HS-27A (cell line): ENCODE measurements at regions not wholly inside any gene's neighbourhood (a gene's known extent, or its start where the extent isn't known, plus 50 kb on each side); places are given as distances from the start of the nearest gene placed in this dataset.

ENCODE experiments used
- DNase-seq: peaks from one replicate; pipeline ENCODE4 v3.0.0-alpha.2; 2012; ENCODE audit warnings: low read depth, missing footprints

DNA sequence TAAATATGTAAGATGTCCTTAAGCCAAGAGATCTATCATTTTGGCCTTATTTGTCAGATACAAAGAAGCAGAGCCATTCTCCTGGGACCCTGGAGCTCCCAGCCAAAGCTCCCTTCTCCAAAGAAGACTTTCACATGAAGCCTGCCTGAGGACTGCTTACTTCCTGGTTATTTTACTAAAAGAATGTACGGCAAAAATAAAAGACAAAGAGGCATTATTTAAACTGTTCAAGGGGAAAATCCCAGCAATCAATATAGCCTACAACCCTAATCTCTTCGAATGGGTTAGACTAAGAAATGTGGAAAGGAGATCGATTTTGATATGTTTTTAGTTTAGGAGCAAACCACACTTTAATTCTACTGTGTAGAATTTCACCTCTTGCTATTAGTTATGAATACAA lies 237.9 kb upstream of the CTBP2 start:
- DNase-seq = no peak

DNA sequence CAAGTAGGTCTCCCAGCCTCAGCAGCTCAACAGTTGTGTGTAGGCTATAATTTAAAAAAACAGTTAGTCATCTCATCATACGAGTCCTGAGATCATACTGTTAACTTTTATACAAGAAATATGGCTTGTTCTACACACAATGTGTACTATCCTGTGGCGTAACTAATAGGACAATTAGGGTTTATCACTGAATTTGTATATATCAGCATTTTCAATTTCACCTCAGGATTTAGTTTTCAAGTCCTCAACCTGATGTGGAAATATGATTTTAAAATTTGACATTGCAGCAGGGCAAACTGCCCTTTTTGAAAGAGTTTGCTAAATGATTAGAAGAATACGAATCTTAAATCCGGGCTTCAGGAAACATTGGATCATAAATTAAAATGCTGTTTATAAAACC lies 237.2 kb upstream of the CTBP2 start:
- DNase-seq = no peak

DNA sequence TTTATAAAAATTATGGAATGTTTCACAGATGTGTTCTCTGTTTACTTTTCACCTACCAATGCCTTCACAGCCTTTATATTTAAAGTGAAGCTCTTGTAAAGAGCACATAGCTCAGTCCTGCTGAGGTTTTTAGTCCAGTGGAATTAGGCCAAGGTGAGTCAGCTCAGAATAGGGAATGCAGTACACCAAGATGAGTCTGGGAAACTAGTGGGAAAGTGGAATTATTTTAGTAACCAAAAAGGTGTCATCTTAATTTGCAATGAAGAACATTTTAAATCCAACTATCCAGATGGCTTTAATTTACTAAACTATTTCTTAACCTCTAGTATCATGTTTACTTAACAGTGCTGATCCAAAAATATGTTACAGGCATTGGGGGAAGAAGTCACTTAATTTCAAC lies 236.3 kb upstream of the CTBP2 start:
- DNase-seq = no peak

DNA sequence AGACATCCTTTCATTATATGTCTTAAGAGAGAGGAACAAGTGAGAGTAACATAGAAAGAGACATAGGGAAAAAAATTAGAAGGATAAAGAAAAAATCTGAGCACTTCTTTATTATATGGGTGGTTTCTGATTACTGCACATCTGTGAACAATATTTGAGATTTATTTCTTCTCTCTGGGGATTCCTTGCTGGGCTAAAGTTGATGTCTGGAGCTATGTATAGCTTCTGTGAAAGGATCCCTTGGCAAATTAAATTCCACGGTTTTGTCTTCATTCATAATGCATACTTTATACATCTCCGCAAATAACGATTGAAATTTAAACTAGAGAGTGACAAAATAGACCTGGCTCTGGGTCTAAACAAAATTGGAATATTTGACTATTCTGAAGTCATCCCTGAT lies 232.2 kb upstream of the CTBP2 start:
- DNase-seq = no peak

DNA sequence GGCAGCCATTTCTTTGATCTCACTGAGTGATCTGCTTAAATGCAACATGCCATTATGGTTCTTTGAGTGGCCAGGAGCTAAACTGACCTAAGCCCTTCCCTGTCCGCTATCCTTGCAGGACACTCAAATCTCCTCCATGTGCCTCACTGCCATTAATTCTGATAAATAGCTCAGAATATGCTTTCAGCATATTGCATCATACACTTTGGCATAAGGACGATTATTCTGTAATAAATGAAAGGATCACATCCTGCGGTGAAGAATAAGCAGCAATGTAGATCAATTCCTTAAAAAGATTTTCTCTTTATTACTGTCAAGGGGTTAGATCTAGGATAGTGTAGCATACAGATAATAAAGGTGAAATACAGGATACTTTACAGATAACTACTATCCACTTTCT lies 231.8 kb upstream of the CTBP2 start:
- no peak for DNase-seq

DNA sequence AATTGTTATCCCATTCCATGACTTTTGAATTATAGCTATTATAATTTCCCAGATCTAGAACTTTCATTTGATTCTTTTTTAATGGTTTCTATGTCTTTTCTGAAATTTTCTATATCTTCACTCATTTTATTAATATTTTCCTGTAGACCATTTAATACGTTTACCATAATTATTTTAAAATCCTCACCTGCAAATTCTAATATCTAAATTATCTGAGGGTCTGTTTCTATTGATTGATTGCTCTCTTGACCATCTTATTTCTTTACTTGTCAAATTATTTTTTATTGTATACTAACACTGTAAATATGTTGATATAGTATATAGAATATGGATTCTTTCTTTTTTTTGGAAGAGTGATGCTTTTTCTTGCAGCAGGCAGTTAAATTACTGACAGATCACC lies 229.3 kb upstream of the CTBP2 start:
- no peak for DNase-seq

DNA sequence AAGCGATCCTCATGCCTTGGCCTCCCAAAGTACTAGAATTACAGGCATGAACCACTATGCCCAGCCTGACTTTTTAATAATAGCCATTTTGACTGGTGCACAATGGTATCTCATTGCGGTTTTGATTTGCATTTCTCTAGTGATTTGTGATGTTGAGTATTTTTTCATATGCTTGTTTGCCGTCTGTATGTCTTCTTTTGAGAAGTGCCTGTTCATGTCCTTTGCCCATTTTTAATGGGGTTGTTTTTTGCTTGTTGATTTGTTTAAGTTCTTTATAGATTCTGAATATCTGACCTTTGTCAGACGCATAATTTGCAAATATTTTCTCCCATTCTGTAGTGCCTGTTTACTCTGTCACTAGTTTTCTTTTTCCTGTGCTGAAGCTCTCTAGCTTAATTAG lies 219.2 kb upstream of the CTBP2 start:
- no peak for DNase-seq

DNA sequence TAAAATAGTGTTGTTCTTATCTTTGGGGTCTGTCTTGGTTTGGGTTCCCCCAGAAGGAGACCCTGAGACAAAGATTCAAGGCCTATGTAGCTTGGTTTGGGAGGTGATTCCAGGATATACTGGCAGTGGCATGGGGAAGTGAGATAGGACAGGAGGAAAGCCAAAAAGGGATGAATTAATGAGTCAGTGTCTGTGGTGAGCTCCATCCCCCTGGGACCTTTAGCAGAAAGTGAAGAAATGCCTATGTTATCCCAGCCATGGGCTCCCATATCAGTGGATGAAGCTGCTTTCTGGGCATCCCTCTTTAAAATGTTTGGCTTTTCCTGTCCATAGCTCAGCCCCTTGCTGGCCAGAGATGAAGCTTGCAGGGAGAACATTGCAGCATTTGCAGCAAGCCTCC lies 217.0 kb upstream of the CTBP2 start:
- DNase-seq = no peak

DNA sequence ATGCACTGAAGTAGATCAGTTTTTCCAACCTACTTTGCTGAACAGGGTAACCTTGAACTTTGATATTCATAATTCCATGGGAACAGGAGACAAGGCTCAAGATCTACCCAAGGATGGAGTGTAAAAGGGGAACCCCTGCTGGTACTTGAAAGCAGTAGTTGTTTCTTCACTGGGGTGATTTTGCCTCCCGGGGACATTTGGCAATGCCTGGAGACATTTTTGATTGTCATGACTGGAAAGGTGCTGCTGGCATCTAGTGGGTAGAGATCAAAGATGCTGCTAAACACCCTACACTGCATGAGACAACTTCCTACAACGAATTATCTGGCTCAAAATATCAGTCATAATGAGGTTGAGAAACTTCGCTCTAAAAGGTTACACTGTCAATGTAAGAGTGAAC lies 214.8 kb upstream of the CTBP2 start:
- DNase-seq = no peak

DNA sequence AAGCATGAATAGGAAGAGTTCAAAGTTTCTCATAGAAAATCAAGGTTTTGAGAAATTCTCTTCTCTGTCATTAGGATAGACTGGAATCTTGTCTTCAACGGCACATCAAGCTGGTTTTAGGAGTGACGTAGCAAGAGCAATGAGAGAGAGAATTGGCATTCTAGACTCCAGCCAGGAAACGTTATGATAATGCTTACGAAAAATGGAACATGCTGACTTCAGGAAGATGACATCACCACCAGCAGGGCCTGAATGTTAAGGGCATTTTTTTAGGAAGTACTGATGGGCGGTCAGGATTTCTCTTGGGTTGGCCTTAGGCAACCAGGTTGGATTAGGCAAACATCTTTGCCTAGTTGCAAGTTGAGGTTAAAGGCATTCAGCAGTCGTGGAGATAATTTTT lies 213.2 kb upstream of the CTBP2 start:
- no peak for DNase-seq

DNA sequence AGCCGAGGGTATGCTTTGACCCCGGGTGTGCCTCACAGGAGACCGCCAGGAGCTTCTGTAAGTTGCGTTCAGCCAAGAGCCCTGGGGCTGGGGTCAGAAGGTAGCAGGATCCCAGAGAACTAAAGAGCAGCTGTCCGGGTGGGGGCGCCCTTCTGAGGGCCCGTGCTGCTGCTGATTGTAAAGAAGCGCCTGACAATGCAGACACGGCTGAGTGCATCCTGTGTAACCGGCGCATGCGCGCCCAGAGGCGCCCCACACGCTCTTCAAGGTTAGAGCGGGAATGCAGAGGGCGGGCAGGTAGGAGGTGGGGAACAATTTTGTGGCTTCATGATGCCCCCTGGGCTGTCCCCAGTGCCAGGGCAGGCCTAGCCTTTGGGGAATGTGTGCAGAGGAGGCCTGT lies 210.2 kb upstream of the CTBP2 start:
- no peak for DNase-seq

DNA sequence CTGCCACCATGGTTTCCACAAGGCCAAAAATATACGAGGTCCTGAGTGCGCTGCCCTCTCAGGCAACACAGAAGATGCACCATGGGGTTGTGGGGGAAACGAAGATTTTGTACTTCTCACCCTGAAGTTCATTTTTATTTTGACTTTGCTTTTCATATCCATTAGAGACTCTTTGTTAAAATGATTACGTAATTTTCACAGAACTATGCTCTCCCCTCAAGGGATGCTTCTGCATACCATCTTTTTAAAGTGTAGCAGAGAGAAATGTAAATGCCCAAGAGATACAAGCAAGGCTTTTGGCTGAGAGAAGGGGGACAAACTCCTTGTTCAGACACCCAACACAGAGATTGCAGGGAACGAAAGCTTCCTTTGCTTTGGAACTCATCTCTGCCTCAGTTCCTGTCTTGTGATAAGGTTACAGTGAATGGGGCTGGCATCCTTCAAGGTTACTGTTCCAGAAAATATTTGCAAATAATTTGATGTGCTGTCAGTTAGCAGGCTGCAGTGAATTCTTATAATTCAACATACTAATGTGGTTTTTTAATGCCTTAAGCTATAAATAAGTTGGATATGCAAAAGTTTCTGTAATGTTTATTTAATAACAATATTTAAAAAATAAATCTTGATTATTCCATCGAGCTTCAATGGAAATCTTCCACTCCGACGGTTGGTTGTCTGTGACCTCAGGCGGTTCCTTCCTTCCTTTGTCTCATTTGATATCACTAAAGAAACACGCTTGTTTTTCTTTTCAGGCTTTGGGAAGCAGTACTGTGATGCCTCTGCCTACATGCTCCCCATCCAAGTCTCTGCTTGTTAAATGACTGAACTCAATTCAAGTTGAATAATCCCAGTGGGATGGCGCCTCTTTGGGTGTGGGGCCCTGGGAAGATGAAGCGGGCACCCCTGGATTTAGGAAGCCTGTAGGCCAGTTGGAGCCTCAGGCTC lies 209.3 kb upstream of the CTBP2 start:
- no peak for DNase-seq

DNA sequence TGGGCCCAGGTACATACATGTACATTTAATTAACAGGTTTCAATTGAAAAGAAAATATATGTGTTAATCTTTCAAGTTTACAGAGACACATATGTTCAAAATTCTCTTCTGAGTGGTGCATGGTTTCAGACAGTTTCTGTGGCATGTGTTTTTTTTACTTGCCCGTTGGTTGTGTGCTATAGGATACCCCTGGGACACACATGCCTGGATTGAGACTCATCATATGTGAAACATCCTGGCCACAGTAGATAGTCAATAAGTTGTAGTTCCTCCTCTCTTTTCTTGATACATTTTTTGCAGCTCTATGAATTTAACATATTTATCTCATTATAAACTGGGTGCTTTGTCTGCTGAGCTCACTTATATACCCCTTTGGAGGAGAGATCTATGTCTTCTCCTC lies 207.8 kb upstream of the CTBP2 start:
- no peak for DNase-seq

DNA sequence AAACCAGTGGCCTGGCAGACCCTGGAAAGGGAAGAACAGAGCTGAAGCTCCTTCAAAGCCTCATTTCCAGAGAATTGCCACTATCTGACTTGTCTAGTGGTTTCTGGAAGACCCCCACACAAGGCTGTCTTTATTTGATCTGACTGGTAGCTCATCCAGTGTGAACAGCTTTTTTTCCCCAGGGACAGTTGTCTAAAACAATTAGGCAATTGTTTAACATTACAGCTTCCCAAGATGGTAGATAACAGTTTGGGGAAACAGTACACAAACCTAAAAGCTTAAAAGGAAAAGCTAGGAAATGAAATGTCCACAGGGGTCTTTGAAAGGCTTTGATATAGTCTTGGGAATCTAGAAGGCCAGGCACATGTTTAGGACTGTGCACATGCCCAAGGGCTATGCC lies 203.4 kb upstream of the CTBP2 start:
- DNase-seq = no peak

DNA sequence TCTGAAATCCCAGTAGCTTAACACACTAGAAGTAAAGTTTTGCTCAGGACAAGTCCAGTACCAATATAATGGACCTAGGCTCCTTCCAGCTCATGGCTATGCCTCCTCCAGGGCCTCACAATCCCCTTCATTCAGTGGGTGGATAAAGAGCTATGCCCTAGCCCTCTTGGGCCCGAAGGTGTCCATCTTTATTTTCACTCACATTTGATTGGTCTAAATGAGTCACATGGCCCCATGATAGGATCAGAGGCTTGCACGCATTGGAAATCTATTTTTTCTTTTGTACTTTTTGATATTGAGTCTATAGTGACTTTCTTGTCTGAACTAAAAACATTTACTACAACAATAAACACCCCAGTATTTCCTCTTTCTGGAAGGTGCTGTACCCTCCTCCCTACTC lies 202.6 kb upstream of the CTBP2 start:
- DNase-seq = no peak

DNA sequence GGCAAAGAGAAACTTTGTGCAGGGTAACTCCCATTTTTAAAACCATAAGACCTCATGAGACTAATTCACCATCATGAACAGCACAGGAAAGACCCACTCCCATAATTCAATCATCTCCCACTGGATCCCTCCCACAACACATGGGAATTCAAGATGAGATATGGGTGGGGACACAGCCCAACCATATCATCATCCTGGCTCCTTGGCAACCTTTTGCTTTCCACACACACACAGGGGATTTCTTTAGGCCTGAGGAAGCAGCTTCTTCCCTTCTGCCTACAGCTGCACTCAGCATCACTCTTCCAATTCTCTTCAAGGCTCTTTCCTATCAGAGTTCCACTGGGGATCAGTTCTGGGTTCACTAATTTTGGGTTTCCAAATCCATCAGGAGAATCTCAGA lies 199.0 kb upstream of the CTBP2 start:
- no peak for DNase-seq

DNA sequence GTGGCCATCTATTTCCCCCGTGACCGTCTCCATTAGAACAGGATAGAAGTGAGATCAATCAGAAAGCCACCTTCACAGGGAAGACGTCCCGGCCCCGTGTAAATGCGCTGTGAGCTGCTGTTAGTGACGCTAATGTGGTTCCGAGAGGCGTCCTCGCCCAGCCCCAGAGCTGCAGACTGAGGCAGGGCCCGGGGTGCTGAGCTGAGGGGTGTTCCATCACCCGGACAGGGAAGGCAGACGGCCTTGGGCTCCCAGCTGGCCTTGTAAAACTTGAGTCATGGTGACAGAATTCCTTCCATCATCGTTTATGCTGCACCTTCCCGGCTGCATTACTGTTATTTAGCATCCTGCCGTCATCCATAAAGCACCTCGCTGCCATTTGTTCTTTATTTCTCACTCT lies 195.3 kb upstream of the CTBP2 start:
- DNase-seq = no peak

DNA sequence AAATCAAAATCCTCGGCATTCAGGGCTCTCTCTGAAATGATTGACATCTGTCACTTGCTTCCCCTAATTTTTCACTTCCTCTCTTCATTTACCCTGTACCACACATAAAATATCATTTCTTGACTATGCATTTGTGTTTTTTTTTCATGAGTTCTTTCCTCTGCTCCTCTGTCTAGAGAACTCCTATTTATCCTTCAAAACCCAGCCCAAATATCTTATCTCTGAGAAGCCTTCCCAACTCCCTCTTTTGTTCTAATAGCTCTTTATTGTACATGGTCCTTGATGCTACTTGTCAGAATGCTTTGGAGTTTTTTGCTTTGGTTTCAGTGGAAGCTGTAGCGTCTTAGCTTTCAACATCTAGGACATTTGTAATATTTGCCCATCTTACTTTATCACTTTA lies 190.2 kb upstream of the CTBP2 start:
- DNase-seq = no peak

DNA sequence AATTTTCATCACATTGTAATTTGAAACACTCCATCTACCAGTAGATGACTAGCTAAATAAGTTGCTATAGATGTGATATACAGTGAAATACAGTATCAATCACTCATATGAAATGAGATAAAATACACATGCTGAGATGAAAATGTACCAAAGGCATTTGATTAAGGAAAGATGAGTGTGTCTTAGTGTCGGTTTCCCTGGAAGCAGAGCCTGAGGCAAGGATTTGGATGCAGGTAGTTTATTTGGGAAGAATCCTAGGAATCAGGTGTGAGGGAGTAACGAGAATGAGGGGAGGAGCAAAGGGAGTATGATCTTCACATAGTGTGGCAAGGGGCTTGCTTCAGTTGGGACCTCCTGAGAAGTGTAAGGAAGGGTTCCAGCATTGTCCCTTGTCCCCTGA lies 188.2 kb upstream of the CTBP2 start:
- no peak for DNase-seq

DNA sequence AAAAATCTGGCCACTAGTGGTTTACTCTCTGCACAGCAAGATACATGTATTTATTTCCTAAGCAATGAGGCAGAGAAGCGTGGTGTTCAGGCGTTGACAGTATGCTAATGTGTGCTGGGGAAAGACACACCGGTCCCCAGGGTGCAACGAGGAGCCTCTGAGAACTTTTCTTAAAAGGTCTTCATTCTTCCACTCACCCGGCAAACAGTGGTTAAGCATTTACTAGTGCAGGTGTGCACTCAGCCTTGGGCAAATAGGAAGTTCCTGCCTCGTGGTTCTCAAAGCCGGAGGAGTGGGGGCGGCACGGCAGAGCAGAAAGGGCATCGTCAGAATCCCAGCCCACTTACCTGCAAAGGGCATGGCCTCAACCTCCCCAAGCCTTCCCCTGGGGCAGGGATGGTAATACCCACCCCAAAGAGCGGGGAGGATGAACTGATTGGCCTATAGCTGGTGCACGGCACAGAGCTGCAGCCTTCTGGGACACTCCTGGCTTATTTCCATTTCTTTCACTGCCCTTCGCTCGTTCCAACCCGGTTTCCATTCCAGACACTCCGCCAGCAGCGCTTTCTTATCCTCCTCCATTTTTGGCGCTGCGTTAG lies 184.3 kb upstream of the CTBP2 start:
- no peak for DNase-seq

DNA sequence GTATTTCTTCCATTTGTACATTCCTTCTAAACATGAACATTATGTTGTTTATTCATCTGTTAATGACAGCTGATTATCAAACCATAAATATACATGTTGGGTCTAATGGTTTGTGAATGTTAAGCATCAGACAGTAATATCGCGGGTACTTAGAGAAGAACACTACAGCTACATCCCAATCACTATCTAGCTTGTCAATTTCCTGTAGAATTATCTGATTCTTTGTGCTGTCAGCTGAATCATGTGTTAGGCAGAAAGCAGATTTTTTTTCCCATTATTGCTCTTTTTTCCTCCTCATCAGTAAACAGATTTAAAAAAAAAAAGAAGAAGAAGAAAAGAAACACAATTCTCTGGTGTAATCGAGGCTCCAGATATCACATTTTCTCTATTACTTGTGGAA lies 183.6 kb upstream of the CTBP2 start:
- DNase-seq = no peak

DNA sequence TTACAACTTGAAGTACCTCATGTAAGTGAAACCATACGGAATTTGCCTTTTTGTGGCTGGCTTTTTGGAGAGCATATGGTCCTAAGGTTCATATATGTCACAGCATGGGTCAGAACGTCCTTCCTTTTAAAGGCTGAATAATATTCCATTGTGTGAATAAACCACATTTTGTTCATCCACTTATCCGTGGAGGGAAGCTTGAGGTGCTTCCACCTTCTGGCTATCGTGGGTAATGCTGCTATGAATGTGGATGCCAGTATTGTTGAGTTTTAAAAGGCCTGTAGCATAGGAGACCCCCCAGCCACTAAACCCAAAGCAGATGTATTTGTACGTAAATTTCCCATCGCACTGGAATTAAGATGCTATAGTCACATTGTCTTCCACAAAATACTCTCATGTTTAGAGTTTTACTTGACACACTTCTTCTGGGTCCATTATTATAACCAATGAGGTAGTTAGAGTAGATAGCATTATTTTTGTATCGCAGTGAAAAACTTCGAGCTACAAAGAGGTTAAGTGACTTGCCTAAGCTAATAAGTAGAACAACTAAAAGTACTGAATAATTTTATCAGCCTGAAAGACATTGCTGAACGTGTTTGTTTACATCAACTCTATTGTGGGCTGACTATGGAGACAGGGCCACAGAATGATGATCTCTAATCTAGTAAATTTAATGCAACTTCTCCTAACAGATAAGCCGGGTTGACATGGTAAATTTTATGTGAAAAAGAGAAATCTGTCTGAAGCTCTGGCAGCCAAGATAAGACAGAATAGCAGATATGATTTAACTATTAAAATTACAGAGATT lies 183.0 kb upstream of the CTBP2 start:
- DNase-seq = no peak

DNA sequence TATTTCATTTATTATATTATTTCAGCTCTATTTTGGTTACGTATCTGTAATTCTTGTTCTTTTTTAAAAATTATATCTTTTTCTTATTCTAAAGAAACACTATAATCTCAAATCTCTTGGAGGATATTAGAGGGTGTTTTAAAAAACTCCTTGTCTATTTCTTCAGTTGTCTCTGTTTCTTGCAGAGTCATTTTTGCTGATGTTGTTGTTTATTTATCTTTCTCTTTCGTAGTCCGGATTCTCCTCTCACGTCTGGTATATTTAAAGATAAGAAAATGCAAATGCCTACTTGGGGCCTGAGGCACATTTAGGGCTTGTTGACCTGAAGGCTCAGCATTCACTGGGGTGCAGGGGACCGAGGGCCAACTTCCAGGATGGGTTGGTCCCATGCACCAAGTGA lies 181.2 kb upstream of the CTBP2 start:
- DNase-seq = no peak
